ENCODE measurements at regions not wholly inside any gene's neighbourhood (a gene's known extent, or its start where the extent isn't known, plus 50 kb on each side); places are given as distances from the start of the nearest gene placed in this dataset.
"Not testable (repeated sequence)": the region's sequence is repeated elsewhere in the genome, so short reads cannot be mapped to it uniquely, and the experiment has no call there.

DNA sequence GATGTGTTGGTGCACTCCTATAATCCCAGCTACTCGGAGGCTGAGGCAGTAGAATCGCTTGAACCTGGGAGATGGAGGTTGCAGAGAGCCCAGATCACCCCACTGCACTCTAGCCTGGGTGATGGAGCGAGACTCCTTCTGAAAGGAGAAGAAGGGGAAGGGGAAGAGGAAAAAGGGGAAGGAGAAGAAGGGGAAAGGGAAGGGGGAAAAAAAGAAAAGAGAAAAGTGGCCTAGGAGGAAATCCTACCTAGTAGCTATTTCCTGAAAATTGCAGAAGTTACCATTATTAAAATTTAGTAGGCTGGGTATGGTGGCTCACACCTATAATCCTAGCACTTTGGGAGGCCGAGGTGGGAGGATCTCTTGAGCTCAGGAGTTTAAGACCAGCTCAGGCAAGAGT is 67.4 kb downstream of the ARRDC3 start:
- FAIRE-seq, result no peak
- no peak for DNase-seq (ENCODE audit: low spot score in 2 of 2)

DNA sequence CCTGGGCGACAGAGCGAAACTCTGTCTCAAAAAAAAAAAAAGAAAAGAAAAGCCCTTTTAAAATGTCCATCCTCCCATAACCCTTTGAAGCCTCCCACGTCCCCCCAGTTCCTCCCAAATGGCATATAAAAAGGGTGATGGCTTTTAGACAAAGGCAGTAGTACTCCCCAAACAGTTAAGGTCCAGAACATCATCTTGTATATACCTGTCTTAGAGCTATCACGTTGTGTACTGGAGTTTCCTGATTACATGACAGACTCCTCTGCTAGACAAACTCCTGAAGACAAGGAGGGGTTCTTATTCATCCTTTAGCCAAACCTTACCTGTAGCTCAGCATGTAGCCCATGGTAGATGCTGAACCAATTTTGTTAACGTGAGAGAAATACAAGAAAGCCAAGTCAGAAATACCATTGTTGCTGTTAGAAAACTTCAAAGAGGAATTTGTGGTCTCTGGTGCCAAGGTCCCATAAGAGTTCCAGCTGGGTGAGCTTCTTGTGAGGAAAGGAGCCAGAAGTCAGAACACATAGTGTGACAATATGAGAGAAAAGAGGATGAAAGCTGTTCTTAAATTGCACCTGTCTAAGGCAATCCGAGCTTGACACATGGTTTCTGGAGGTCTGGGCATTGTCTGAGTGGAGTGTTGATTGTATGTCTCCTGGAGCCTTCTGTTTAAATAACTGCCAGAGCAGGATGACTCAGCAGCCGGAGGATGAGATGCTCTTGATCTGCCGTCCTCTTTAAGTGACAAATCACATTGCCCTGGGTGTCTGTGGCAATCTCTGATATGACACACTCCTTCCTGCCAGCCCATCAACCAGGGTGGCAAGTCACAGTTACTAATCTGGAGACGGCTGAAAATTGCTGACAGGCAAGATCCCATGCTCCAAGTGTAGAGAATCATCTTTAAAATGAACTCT is 69.1 kb downstream of the ARRDC3 start:
- DNase-seq (ENCODE audit: low spot score in 2 of 2) (peak in 1 of 2 donors; percentile 57), FAIRE-seq (no peak)

DNA sequence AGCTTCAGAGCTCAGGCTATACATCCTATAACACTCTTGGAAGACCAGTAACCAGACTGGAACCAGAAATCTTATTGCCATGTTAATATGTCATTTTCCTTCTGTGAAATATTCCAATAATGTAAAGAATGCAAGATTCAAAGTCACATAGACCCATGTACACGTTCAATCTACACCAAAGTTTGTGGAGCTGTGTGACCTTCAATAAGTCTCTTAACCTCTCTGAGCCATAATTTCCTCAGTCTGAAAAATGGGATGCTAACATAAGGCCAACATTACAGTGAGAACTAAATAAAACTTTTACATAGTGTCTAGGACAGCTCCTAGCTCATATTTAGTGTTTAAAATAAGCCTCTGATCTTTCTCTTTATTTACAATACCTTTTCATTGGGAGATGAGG is 70.4 kb downstream of the ARRDC3 start:
- DNase-seq (ENCODE audit: low spot score in 2 of 2) (no peak), FAIRE-seq (no peak)

DNA sequence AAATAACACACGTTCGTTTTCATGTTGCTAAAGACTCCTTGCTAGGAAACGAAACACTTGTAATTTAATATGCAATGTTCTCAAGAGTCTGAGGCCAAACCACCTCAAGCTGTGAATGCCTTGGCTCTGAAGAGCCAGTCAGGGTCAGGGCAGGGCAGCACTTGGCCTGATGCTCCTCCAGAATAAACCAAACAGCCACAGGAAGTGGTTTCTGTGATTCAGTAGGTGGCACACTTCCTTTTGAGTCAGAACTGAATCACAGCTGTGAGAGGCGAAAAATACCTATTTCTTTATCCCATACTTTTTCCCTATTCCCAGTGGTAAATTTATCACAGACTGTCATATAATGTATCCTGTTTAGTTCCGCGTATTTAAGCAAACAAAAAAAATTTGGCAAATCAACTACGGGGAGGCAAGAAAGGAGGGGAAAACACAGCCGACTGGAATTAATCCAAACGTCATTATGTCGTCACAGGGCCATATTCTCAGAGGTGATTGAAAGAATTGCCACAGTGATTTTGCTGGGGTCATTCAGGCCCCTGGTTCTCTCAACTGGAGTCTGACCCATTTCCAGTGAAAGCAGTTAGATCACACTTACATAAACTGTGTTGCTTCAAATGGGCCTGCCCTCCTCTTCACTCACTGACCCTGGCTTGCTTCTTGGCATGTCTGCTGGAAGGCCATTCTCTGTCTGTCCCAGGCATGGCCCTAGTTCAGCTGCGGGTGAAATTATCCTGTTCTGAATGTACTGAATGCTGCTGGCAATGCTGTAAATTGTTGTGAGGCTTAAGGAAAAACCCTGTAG is 71.2 kb downstream of the ARRDC3 start:
- FAIRE-seq, result no peak

DNA sequence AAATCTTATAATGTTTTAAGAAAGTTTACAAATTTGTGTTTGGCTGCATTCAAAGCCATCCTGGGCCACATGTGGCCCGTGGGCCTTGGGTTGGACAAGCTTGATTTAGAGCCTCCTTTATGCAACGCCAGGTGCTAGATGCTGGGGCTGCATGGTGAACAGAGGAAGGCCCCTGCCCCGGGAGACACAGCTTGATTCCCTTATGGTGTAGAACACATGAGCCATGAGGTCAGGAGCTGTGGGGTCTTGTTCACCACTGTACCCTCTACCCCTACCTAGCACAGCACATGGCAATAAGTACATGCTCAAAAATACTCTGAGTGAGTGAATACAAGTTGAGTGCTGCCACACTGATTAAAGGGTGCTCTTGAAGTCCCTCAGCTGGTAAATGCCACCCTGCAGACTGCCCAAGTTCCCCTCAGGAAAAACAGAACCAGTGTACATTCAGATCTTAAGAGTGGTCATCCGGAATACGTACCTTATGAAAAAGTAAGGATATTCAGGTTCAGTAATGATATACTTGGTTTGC is 71.9 kb downstream of the ARRDC3 start:
- FAIRE-seq, result no peak
- no peak for DNase-seq (ENCODE audit: low spot score in 2 of 2)

More for the DNA sequence above, 71.2 kb downstream of the ARRDC3 start:
- DNase-seq (ENCODE audit: low spot score in 2 of 2), result peak in 1 of 2 donors; percentile 60

DNA sequence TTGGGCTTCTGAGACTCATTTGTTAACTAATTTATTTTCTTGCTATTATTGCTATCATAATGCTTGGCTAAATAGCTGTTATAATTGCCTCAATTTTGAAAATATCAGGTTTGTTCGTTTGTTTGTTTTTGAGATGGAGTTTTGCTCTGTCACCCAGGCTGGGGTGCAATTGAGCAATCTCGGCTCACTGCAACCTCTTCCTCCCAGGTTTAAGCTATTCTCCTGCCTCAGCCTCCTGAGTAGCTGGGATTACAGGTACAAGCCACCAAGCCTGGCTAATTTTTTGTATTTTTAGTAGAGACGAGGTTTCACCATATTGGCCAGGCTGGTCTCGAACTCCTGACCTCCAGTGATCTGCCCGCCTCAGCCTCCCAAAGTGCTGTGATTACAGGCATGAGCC is 75.0 kb downstream of the ARRDC3 start:
- DNase-seq (ENCODE audit: low spot score in 2 of 2); FAIRE-seq: not testable (repeated sequence)

DNA sequence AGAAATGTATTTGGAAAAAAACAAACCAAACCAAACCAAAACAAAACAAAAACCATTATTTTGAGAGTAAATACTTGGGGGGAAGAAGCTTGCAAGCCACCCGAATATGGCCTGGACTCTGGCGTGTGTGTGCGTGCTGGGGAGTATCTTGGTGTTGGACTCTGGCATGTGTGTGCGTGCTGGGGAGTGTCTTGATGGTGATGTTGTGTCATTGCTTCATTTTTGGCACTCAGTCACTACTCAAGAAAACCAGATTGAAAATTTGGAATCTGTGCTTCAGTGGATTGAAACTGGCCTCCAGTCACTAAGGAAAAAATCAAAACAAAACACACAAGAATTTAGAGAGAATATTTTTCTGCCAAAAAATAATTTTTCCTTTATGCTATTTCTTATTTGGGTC is 76.1 kb downstream of the ARRDC3 start:
- DNase-seq (ENCODE audit: low spot score in 2 of 2) (no peak), FAIRE-seq (no peak)

DNA sequence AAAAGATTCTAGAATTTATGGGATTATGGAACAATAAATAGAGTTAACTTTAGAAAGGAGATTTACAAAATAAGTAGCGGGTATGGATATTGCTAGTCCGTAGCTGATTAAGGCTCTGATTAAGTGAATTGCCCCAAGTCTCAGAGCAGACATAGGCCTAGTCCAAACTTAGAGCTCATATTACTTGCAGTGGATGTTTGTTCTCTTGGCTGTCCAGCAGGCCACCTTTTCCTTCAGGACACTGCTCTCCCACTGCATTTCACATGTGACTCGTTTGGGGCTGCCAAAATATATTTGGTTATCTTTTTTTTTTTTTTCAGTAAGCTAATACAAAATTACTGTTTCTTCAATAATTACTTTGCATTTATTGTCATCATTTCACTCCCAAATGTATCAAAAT is 76.6 kb downstream of the ARRDC3 start:
- FAIRE-seq (no peak), DNase-seq (ENCODE audit: low spot score in 2 of 2) (no peak)

DNA sequence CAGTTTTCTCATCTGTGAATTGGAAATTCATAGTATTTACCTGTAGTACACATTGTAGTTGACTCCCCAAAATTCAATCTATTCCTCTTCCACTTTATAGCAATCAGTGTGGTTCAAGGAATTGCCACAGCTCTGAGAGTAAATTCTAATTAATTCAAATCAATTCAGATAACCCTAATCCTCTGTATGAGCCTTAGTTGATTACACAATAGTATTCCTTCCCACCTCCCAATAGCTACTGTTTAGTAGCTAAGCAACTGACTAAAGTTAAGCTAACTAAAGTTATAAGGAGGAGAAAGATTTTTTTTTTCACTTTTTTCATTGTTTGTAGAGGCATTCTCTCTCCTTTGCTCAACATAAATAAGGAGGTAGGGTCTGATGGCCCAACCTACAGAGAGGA is 77.5 kb downstream of the ARRDC3 start:
- FAIRE-seq (no peak), DNase-seq (ENCODE audit: low spot score in 2 of 2) (no peak)

DNA sequence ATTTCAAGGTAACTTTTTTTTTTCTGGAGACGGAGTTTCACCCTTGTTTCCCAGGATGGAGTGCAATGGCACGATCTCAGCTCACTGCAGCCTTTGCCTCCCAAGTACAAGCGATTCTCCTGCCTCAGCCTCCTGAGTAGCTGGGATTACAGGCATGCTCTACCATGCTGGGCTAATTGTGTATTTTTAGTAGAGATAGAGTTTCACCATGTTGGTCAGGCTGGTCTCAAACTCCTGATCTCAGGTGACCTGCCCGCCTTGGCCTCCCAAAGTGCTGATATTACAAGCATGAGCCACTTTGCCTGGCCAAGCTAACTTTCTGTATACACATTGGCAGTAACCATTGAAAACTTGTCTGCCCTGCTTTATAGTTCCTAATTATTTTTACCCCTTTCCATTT is 79.1 kb downstream of the ARRDC3 start:
- DNase-seq (ENCODE audit: low spot score in 2 of 2); FAIRE-seq: not testable (repeated sequence)

DNA sequence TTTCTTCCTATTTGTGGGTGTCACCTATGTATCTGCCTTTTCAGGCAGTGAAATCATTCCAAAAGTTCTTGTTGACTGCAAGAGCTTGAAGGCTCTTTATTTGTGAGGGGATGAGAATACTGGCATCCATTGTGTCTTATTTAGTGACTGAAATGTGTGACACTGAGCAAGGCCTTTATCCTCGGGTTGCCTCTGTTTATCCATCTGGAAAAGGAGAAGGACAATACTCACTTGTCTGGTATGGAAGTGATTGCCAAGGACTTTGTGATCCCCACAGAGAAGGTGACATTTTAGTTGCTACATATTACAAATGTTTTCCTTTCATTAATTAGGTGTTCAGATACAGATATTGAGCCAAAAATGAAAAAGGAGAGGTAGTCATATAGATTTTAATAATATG is 80.2 kb downstream of the ARRDC3 start:
- peak in 1 of 2 donors; percentile 33 for DNase-seq (ENCODE audit: low spot score in 2 of 2)
- FAIRE-seq, result peak; percentile 59

DNA sequence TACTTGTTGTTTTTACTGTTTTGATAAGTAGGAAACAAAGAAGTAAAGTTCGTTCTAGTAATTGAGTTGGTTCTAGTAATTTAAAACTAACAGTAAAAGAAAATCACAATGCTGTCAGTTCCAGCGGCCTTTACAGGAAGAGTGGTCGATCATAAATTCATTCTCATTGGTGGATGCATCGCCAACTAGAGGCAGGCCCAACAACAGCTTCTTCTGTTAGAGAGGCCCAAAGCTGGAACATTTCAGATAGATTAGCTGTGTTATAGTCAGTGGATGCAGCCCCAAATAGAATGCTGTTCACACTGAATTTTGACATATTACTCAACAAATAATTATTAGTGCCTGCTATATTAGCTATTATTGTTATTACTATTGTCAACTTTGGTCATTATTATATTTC is 80.8 kb downstream of the ARRDC3 start:
- no peak for DNase-seq (ENCODE audit: low spot score in 2 of 2)
- FAIRE-seq, result no peak

DNA sequence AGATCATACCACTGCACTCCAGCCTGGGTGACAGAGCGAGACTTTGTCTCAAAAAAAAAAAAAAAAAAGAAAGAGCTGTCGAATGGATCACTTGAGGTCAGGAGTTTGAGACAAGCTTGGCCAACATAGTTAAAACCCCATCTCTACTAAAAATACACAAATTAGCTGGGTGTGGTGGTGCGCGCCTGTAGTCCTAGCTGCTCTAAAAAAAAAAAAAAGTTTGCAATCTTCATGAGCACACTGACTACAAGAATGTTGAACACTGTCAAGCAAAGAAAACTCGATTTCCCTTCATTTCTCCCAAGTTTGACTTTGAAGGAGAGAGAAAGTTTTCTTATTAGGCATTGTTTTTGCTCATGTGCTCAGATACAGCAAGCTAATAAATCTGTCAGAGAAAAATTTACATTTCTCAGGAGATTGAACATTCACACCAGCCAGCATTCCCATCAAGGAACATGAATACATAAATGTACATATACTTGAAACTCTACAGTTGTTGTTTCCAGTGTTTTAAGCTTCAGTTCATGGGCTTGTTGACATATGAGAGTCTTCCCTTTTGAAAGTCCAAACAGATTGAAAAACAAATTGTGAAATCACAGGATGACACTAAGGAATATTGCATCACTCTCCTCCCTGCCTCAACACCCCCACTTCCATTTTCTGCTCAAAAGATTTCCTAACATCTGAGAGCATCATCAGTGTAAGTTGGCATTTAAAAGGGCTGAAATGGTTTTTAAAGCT is 81.8 kb downstream of the ARRDC3 start:
- FAIRE-seq (no peak), DNase-seq (ENCODE audit: low spot score in 2 of 2) (no peak)

DNA sequence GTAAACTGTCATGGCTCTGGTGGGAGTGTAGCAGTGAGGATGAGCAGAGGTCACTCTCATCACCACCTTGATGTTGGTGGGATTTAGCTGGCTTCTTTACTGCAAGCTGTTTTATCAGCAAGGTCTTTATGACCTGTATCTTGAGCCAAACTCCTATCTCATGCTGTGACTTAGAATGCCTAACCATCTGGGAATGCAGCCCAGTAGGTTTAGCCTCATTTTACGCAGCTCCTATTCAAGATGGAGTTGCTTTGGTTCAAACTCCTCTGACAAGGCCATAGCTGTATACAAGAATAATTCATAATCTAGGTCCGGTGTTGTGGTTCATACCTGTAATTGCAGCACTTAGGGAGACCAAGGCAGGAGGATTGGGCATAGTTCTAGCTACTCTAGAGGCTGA is 85.1 kb downstream of the ARRDC3 start:
- no peak for DNase-seq (ENCODE audit: low spot score in 2 of 2)
- FAIRE-seq, result no peak

DNA sequence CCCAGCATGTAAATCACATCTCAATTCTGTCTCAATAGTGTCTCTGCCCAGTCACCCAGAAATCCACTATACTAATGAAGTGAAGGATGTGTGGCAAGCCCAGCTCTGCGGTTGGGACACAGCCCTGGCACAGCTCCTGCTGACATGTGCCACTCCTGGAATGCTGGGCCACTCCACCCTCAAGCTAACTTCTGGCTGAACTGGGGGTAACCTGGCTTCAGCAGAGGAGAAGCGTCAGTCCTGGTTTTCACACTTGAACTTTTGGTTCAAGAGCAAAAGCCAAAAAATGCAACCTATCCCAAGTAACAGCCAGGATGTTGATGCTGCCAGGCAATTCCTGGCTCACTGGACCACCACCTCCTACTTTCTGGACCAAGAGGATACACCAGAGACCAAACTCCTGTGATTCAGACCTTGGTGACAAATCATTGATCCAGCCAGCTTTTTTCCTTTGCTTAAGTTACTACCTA is 86.4 kb downstream of the ARRDC3 start:
- FAIRE-seq, result no peak
- no peak for DNase-seq (ENCODE audit: low spot score in 2 of 2)

DNA sequence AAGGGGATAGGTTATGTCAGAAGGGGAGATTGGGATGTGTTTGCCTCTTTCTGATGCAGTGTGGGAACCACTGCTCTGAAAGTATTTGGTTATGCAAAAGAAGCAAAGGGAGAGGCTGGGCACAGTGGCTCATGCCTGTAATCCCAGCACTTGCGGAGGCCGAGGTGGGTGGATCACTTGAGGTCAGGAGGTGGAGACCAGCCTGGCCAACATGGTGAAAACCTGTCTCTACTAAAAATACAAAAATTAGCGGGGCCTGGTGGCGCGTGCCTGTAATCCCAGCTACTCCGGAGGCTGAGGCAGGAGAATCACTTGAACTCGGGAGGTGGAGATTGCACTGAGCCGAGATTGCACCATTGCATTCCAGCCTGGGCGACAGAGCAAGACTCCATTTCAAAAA is 87.0 kb downstream of the ARRDC3 start:
- DNase-seq (ENCODE audit: low spot score in 2 of 2); FAIRE-seq: not testable (repeated sequence)

DNA sequence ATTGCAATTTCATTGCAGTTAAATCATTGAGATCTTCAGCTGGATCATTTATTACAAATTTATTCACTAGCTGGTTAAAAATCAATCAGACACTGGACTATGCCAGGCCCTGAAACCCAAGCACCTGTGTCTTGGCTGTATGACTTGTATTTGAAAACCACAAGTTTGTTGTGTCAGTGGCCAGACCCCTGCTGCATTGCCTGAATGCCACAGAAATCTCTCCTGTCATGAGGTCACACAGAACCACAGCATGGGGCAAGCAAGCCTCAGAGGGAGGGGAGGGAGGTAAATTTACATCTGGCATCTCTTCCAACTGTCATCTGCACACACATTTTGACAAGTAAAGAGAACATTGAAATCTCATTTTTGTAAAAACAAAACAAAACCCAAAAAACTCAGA is 90.0 kb downstream of the ARRDC3 start:
- no peak for FAIRE-seq

DNA sequence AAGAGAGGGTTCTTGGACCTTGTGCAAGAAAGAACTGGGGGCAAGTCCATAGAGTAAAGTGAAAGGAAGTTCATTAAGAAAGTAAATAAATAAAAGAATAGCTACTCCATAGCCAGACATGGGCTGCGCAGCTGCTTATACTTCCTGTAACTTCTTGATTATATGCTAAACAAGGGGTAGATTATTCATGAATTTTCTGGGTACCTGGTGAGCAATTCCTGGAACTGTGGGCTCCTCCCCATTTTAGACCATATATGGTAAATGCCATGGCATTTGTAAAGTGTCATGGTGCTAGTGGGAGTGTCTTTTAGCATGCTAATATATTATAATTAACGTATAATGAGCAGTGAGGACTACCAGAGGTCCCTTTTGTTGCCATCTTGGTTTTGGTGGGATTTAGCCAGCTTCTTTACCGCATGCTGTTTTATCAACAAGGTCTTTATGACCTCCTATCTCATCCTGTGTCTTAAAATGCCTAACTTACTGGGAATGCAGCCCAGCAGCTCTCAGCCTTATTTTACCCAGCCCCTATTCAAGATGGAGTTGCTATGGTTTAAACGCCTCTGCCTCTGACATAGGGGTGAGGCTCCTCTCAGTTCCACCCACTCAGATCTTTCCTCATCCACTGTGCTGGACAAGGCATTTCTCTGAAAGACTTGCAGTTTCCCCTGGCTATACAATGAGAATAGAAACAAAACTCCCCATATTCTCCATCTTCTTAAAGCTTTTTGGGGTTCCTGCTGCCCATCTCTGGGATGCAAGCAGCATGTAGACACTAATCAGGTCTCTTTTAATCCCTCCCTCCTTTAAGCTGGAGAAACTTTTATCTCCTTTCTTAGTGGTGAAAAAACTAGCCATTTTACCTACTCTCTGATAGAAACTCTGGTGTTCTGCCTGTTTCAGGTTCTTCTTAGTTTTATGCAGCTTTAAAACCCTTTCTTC is 91.2 kb downstream of the ARRDC3 start:
- FAIRE-seq, result no peak
- no peak for DNase-seq (ENCODE audit: low spot score in 2 of 2)

More for the DNA sequence above, 90.0 kb downstream of the ARRDC3 start:
- no peak for DNase-seq (ENCODE audit: low spot score in 2 of 2)
